DND-41 (cell line): ENCODE measurements at regions not wholly inside any gene's neighbourhood (a gene's known extent, or its start where the extent isn't known, plus 50 kb on each side); places are given as distances from the start of the nearest gene placed in this dataset.

Source experiments
- ATAC-seq: fragments of 200-7000 bp; cut with Tn5 transposase; 3 replicates; pipeline ENCODE4 v1.9.1; 2021; ENCODE audit warnings: low read depth; ENCODE audit not compliant: insufficient read depth
- DNase-seq: peaks from one replicate; pipeline ENCODE4 v3.0.0-alpha.2; 2020
- H2AFZ ChIP-seq: 2 replicates; pipeline ENCODE4 v1.6.0; 2012; ENCODE audit warnings: low read depth, low read length
- H3K27ac ChIP-seq: 2 replicates; pipeline ENCODE4 v1.5.1; 2012; ENCODE audit warnings: low read length, inconsistent platforms
- H3K27me3 ChIP-seq: fragments of 200-600 bp; sonication (generic); 2 replicates; pipeline ENCODE4 v1.6.0; 2012; ENCODE audit warnings: low read length, mild to moderate bottlenecking, inconsistent platforms; ENCODE audit not compliant: insufficient read depth, poor library complexity
- H3K36me3 ChIP-seq: 2 replicates; pipeline ENCODE4 v1.5.1; 2012; ENCODE audit warnings: low read length, inconsistent platforms; ENCODE audit not compliant: insufficient read depth
- H3K4me1 ChIP-seq: 2 replicates; pipeline ENCODE4 v1.5.1; 2012; ENCODE audit warnings: mild to moderate bottlenecking, low read length; ENCODE audit not compliant: insufficient read depth
- H3K4me2 ChIP-seq: 2 replicates; pipeline ENCODE4 v1.6.0; 2012; ENCODE audit warnings: mild to moderate bottlenecking, moderate library complexity, low read length, inconsistent platforms; ENCODE audit not compliant: insufficient read depth
- H3K4me3 ChIP-seq, 2 experiments: fragments of 200-600 bp in 1 of 2; shearing (Covaris generic) in 1 of 2; 2 replicates each; pipeline ENCODE4 v1.5.1; 2012 to 2016; ENCODE audit warnings: inconsistent platforms in 2 of 2, low read length in 2 of 2, mild to moderate bottlenecking in 2 of 2, low read depth in 1 of 2, moderate library complexity in 1 of 2
- H3K79me2 ChIP-seq: 2 replicates; pipeline ENCODE4 v1.6.0; 2012; ENCODE audit warnings: low read length, inconsistent platforms; ENCODE audit not compliant: insufficient read depth
- H3K9ac ChIP-seq: 2 replicates; pipeline ENCODE4 v1.6.0; 2012; ENCODE audit warnings: low read depth, mild to moderate bottlenecking, inconsistent platforms, low read length, moderate library complexity
- H3K9me3 ChIP-seq: 2 replicates; pipeline ENCODE4 v1.5.1; 2012; ENCODE audit warnings: low read length, moderate library complexity, mild to moderate bottlenecking, inconsistent platforms; ENCODE audit not compliant: insufficient read depth, severe bottlenecking
- H4K20me1 ChIP-seq: 2 replicates; pipeline ENCODE4 v1.6.0; 2012; ENCODE audit warnings: low read length; ENCODE audit not compliant: insufficient read depth
- EZH2 ChIP-seq: IDR thresholded peaks from 3 replicates; pipeline ENCODE4 v1.6.1; 2012; ENCODE audit warnings: borderline replicate concordance, low read depth, mild to moderate bottlenecking, moderate library complexity, low read length, inconsistent platforms; ENCODE audit not compliant: severe bottlenecking
- TF ChIP-seq, protein P1 (sequence below): IDR thresholded peaks from 2 replicates; pipeline ENCODE4 v1.5.1; 2012; ENCODE audit warnings: borderline replicate concordance, low read length, moderate library complexity, mild to moderate bottlenecking; ENCODE audit not compliant: poor library complexity, severe bottlenecking; ENCODE audit errors: extremely low read depth

DNA sequence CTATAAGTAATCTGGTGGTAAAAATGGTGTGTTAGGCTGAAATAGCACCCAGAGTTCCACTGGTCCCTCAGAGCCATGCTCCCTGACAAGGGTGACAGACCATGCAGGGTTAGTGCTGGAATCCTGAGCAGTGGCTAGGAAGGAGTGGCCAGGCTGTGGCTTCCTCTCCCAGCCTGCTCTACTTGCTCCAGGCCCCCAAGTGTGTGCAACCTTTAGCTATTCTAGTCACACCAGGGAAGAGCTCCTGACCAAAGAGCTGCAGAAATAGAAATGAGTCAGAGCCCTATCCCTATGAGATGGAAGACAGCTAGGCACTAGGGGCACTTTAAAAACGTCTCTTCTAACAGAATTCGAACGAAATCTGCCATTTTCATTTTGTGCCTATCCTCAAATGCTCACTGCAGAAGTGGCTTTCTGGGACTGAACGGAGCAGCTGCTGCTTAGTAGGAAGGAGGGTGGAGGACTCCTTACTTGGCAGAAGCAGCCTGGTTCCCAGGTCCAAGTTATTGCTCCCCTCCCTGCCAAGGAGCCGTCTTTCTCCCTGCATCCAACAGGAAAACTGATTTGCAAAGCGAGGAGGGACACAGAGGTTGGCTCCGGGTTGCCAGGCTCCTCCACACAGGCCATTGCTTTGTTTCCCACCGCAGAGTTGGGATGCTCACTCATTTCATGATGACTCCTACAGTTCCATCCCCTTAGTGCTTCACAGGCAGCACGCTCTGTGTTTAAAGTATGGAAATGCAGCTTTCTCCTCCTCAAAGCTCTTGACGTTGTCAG, 754.5 kb downstream of the C6orf118 start:
- H2AFZ ChIP-seq: no peak overlapping the region
- no peaks in the 10 kb centered on the region for H3K27me3 ChIP-seq
- no peak overlapping the region for H3K4me2 ChIP-seq
- no peaks in the 10 kb centered on the region for H4K20me1 ChIP-seq
- no peaks in the 10 kb centered on the region for H3K9me3 ChIP-seq
- TF ChIP-seq EZH2: no peak
- TF ChIP-seq, protein P1, sequence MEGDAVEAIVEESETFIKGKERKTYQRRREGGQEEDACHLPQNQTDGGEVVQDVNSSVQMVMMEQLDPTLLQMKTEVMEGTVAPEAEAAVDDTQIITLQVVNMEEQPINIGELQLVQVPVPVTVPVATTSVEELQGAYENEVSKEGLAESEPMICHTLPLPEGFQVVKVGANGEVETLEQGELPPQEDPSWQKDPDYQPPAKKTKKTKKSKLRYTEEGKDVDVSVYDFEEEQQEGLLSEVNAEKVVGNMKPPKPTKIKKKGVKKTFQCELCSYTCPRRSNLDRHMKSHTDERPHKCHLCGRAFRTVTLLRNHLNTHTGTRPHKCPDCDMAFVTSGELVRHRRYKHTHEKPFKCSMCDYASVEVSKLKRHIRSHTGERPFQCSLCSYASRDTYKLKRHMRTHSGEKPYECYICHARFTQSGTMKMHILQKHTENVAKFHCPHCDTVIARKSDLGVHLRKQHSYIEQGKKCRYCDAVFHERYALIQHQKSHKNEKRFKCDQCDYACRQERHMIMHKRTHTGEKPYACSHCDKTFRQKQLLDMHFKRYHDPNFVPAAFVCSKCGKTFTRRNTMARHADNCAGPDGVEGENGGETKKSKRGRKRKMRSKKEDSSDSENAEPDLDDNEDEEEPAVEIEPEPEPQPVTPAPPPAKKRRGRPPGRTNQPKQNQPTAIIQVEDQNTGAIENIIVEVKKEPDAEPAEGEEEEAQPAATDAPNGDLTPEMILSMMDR: no peak
- H3K79me2 ChIP-seq: no peaks in the 10 kb centered on the region
- H3K4me3 ChIP-seq: no peak overlapping the region
- no peak overlapping the region for H3K9ac ChIP-seq
- H3K27ac ChIP-seq: no peak overlapping the region
- no peaks in the 10 kb centered on the region for H3K36me3 ChIP-seq
- ATAC-seq (no peak), DNase-seq (no peak)
- H3K4me1 ChIP-seq: no peaks in the 10 kb centered on the region

DNA sequence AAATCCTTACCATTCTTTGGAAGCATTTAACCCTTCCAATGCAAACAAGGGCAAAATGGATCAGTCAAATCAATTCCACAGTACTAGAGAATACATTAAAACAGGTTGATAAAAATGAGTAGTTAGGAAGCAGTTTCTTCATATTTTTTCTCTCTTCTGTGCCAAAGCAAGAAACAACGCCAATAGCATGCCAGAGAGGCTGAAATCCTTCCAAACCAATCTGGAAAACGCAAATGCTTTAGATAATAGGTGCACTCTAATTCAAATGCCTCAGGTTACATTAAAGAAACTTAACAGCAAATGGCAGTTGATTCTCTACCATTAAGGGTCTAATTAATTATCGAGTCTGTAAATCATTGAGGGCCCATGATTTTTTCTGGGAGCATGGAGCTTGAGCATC, 755.2 kb downstream of the C6orf118 start:
- H3K4me3 ChIP-seq: no peak overlapping the region
- TF ChIP-seq, protein P1: no peak
- TF ChIP-seq EZH2: no peak

DNA sequence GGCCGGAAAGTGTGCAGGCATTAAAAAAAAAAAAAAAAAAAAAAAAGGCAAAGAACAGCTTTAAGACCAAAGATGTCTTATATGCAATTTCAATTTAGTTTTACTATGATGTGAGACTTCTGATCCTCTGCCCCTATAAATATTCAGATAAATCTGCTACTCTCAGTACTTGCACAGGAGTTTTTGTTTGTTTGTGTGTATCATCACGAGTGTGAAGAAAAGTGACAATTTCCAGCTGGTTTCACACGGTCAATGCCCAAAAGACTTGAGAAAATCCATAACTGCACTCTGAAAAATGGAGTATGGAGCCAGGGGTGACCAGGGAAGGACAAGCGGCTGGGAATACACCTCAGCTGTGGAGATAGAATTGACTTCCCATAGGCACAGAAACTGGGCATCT, 757.7 kb downstream of the C6orf118 start:
- Histone ChIP-seq H3K4me2 (no peak overlapping the region), H3K4me1 (no peaks in the 10 kb centered on the region), H2AFZ (no peak overlapping the region), H3K4me3 (no peak overlapping the region), H3K9ac (no peak overlapping the region), H4K20me1 (no peaks in the 10 kb centered on the region), H3K27me3 (no peaks in the 10 kb centered on the region), H3K9me3 (no peaks in the 10 kb centered on the region), H3K27ac (no peak overlapping the region), H3K79me2 (no peaks in the 10 kb centered on the region), H3K36me3 (no peaks in the 10 kb centered on the region)
- ATAC-seq: no peak
- TF ChIP-seq, protein P1: no peak
- TF ChIP-seq EZH2: no peak
- DNase-seq: no peak

More for the DNA sequence above, 755.2 kb downstream of the C6orf118 start:
- Histone ChIP-seq H3K79me2 (no peaks in the 10 kb centered on the region), H3K36me3 (no peaks in the 10 kb centered on the region), H4K20me1 (no peaks in the 10 kb centered on the region), H2AFZ (no peak overlapping the region), H3K27me3 (no peaks in the 10 kb centered on the region), H3K9me3 (no peaks in the 10 kb centered on the region), H3K4me1 (no peaks in the 10 kb centered on the region), H3K4me2 (no peak overlapping the region), H3K27ac (no peak overlapping the region), H3K9ac (no peak overlapping the region)
- no peak for ATAC-seq
- no peak for DNase-seq
